Gastrocnemius medialis (tissue), 4 donors: ENCODE measurements at regions not wholly inside any gene's neighbourhood (a gene's known extent, or its start where the extent isn't known, plus 50 kb on each side); places are given as distances from the start of the nearest gene placed in this dataset.

ENCODE experiments used
- CTCF ChIP-seq, 5 experiments: fragments of 450-650 bp in 3 of 5; fragments of 200-600 bp in 2 of 5; sonication (generic) in 2 of 5; IDR thresholded peaks in 4 of 5; conservative IDR thresholded peaks in 1 of 5; 1 replicate in 4 of 5; 2 replicates in 1 of 5; pipeline ENCODE4 v1.5.1; 2016 to 2019; ENCODE audit warnings: antibody characterized with exemption in 5 of 5, mild to moderate bottlenecking in 3 of 5, moderate library complexity in 3 of 5
- POLR2A ChIP-seq, 2 donors: fragments of 450-650 bp; IDR thresholded peaks; one replicate each; pipeline ENCODE4 v1.6.1; 2017; ENCODE audit warnings: antibody characterized with exemption in 2 of 2, mild to moderate bottlenecking in 2 of 2, moderate library complexity in 2 of 2

GRCh38 chr7:93026425-93026824 is 91.4 kb downstream of the SAMD9 start:
- TF ChIP-seq CTCF (IDR thresholded peaks at IDR 0.05 in 4 of 5, conservative IDR thresholded peaks at IDR 0.05 in 1 of 5), result no peak
- TF ChIP-seq POLR2A (IDR thresholded peaks at IDR 0.05), result no peak
